Progenitor cell of endocrine pancreas (in vitro differentiated cells): ENCODE measurements at regions not wholly inside any gene's neighbourhood (a gene's known extent, or its start where the extent isn't known, plus 50 kb on each side); places are given as distances from the start of the nearest gene placed in this dataset.

Experiments
- DNase-seq: peaks from one replicate; pipeline ENCODE4 v3.0.0; 2021; ENCODE audit warnings: low spot score; ENCODE audit not compliant: unreplicated experiment
- H3K27ac Mint-ChIP-seq: 2 replicates; pipeline ENCODE4 v1.8.0; 2021; ENCODE audit warnings: mild to moderate bottlenecking, moderate library complexity, mixed read lengths
- H3K27me3 Mint-ChIP-seq: 2 replicates; pipeline ENCODE4 v1.8.0; 2021; ENCODE audit warnings: mixed read lengths
- H3K36me3 Mint-ChIP-seq: 2 replicates; pipeline ENCODE4 v1.8.0; 2022; ENCODE audit warnings: mixed read lengths; ENCODE audit not compliant: insufficient read depth
- H3K4me1 Mint-ChIP-seq: 2 replicates; pipeline ENCODE4 v1.8.0; 2021; ENCODE audit warnings: low read depth, mixed read lengths
- H3K4me3 Mint-ChIP-seq: 2 replicates; pipeline ENCODE4 v1.8.0; 2021; ENCODE audit warnings: low read depth, mild to moderate bottlenecking, moderate library complexity, mixed read lengths
- H3K9me3 Mint-ChIP-seq: 2 replicates; pipeline ENCODE4 v1.8.0; 2021; ENCODE audit warnings: low read depth, mixed read lengths
- TF ChIP-seq, protein P1 (sequence below): fragments of 200-600 bp; sonication (generic); IDR thresholded peaks from one replicate; pipeline ENCODE4 v1.5.0; 2021; ENCODE audit warnings: antibody characterized with exemption, mild to moderate bottlenecking; ENCODE audit not compliant: unreplicated experiment

GRCh38 chr21:40901691-40902090, 54.7 kb upstream of the DSCAM start:
- peaks cover 19% of the 10 kb centered on the region for H3K27me3 Mint-ChIP-seq
- TF ChIP-seq, protein P1, sequence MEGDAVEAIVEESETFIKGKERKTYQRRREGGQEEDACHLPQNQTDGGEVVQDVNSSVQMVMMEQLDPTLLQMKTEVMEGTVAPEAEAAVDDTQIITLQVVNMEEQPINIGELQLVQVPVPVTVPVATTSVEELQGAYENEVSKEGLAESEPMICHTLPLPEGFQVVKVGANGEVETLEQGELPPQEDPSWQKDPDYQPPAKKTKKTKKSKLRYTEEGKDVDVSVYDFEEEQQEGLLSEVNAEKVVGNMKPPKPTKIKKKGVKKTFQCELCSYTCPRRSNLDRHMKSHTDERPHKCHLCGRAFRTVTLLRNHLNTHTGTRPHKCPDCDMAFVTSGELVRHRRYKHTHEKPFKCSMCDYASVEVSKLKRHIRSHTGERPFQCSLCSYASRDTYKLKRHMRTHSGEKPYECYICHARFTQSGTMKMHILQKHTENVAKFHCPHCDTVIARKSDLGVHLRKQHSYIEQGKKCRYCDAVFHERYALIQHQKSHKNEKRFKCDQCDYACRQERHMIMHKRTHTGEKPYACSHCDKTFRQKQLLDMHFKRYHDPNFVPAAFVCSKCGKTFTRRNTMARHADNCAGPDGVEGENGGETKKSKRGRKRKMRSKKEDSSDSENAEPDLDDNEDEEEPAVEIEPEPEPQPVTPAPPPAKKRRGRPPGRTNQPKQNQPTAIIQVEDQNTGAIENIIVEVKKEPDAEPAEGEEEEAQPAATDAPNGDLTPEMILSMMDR = no peak
- H3K27ac Mint-ChIP-seq = no peak overlapping the region
- H3K4me1 Mint-ChIP-seq = peaks cover 2% of the 10 kb centered on the region
- no peak for DNase-seq
- H3K4me3 Mint-ChIP-seq = no peak overlapping the region
- H3K9me3 Mint-ChIP-seq = peaks cover 7% of the 10 kb centered on the region
- H3K36me3 Mint-ChIP-seq = no peaks in the 10 kb centered on the region

- Mint-ChIP-seq H3K27ac (no peak overlapping the region), H3K27me3 (peaks cover 19% of the 10 kb centered on the region), H3K4me1 (peaks cover 2% of the 10 kb centered on the region), H3K36me3 (no peaks in the 10 kb centered on the region), H3K4me3 (no peak overlapping the region), H3K9me3 (peaks cover 4% of the 10 kb centered on the region)
- TF ChIP-seq, protein P1 = no peak
- no peak for DNase-seq
Measured at GRCh38 chr21:40902299-40902698, 55.3 kb upstream of the DSCAM start.

DNA sequence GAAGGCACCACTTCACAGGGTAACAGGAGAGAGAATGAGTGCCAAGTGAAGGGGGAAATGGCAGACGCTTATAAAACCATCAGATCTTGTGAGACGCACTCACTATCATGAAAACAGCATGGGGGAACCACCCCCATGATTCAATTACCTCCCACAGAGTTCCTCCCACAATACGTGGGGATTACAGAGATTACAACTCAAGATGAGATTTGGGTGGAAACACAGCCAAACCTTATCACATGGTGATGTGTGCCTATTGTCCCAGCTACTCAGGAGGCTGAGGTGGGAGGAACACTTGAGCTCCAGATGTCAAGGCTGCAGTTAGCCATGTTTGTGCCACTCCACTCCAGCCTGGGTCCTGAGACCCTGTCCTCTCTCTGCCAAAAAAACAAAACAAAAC, 56.0 kb upstream of the DSCAM start:
- peaks cover 19% of the 10 kb centered on the region for H3K27me3 Mint-ChIP-seq
- H3K9me3 Mint-ChIP-seq = peaks cover 4% of the 10 kb centered on the region
- TF ChIP-seq, protein P1 = no peak
- H3K36me3 Mint-ChIP-seq = no peaks in the 10 kb centered on the region
- no peak overlapping the region for H3K27ac Mint-ChIP-seq
- peaks cover 2% of the 10 kb centered on the region for H3K4me1 Mint-ChIP-seq
- H3K4me3 Mint-ChIP-seq = no peak overlapping the region
- no peak for DNase-seq

DNA sequence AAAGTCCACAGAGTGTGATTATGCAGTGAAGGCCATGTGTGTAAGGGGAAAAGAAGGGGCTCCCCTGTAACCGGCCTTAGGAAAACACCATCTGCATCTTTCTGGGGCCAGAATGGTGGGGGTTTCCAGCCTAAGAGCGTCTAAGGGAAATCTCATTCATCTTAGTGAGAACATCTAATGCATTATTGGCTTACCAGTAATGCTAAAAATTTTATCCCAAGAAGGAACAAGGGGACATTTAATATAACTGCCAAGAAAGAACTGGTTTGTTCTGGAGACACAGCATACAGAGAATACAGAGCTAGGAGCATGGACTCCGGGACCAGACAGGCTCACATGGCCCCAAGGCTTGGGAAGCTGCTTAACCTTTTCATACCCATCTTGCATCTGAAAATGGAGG, 58.3 kb upstream of the DSCAM start:
- Mint-ChIP-seq H3K9me3 (no peaks in the 10 kb centered on the region), H3K27me3 (peaks cover 25% of the 10 kb centered on the region), H3K4me3 (no peak overlapping the region), H3K27ac (no peak overlapping the region), H3K36me3 (no peaks in the 10 kb centered on the region), H3K4me1 (peaks cover 2% of the 10 kb centered on the region)
- TF ChIP-seq, protein P1 = no peak
- no peak for DNase-seq

GRCh38 chr21:40912375-40912774, 65.4 kb upstream of the DSCAM start:
- Mint-ChIP-seq H3K9me3 (peaks cover 5% of the 10 kb centered on the region), H3K27ac (no peak overlapping the region), H3K36me3 (no peaks in the 10 kb centered on the region), H3K4me3 (no peak overlapping the region), H3K27me3 (peaks cover 15% of the 10 kb centered on the region), H3K4me1 (no peaks in the 10 kb centered on the region)
- no peak for DNase-seq
- TF ChIP-seq, protein P1 = no peak

- Mint-ChIP-seq H3K9me3 (peaks cover 5% of the 10 kb centered on the region), H3K36me3 (no peaks in the 10 kb centered on the region), H3K4me1 (no peaks in the 10 kb centered on the region), H3K4me3 (no peak overlapping the region), H3K27ac (no peak overlapping the region), H3K27me3 (peaks cover 7% of the 10 kb centered on the region)
- no peak for DNase-seq
- TF ChIP-seq, protein P1 = no peak
Measured at GRCh38 chr21:40915114-40915513, 68.2 kb upstream of the DSCAM start.
